GM19452 (cell line): ENCODE measurements at regions not wholly inside any gene's neighbourhood (a gene's known extent, or its start where the extent isn't known, plus 50 kb on each side); places are given as distances from the start of the nearest gene placed in this dataset.
A peak's percentile ranks its signal among the peaks of the same experiment; 100 is the strongest.
"Not testable (repeated sequence)": the region's sequence is repeated elsewhere in the genome, so short reads cannot be mapped to it uniquely, and the experiment has no call there.

ENCODE experiments used
- ATAC-seq: cut with Tn5 transposase; IDR thresholded peaks from one replicate; pipeline ENCODE4 v1.9.1; 2021; ENCODE audit not compliant: unreplicated experiment

- no peak for ATAC-seq
Measured at GRCh38 chr21:41571938-41572510, 64.1 kb upstream of the TMPRSS2 start.

GRCh38 chr21:41570791-41571355 lies 62.9 kb upstream of the TMPRSS2 start:
- ATAC-seq = peak; percentile 74

GRCh38 chr21:41568606-41569385 lies 60.8 kb upstream of the TMPRSS2 start:
- no peak for ATAC-seq

- ATAC-seq = no peak
Measured at GRCh38 chr21:41567901-41568510, 60.0 kb upstream of the TMPRSS2 start.

GRCh38 chr21:41567237-41567636 lies 59.3 kb upstream of the TMPRSS2 start:
- not testable (repeated sequence) for ATAC-seq

GRCh38 chr21:41566500-41567014 lies 58.6 kb upstream of the TMPRSS2 start:
- no peak for ATAC-seq

GRCh38 chr21:41565550-41565949 lies 57.6 kb upstream of the TMPRSS2 start:
- ATAC-seq = no peak

- no peak for ATAC-seq
Measured at GRCh38 chr21:41564871-41565274, 56.9 kb upstream of the TMPRSS2 start.

- no peak for ATAC-seq
Measured at GRCh38 chr21:41562101-41563000, 54.4 kb upstream of the TMPRSS2 start.

GRCh38 chr21:41561701-41562100 lies 53.7 kb upstream of the TMPRSS2 start:
- ATAC-seq = no peak

GRCh38 chr21:41560661-41561158 lies 52.8 kb upstream of the TMPRSS2 start:
- no peak for ATAC-seq

- ATAC-seq = no peak
Measured at GRCh38 chr21:41559658-41560631, 52.0 kb upstream of the TMPRSS2 start.

GRCh38 chr21:41558842-41559241 lies 50.9 kb upstream of the TMPRSS2 start:
- no peak for ATAC-seq

GRCh38 chr21:41557884-41558283 lies 49.9 kb upstream of the TMPRSS2 start:
- no peak for ATAC-seq
